HEK293T (cell line): ENCODE measurements at regions not wholly inside any gene's neighbourhood (a gene's known extent, or its start where the extent isn't known, plus 50 kb on each side); places are given as distances from the start of the nearest gene placed in this dataset.

Source experiments
- FOXA1 ChIP-seq: fragments of 450-650 bp; IDR thresholded peaks from 2 replicates; pipeline ENCODE4 v1.6.1; 2016; ENCODE audit warnings: mild to moderate bottlenecking
- FOXK2 ChIP-seq: fragments of 450-650 bp; IDR thresholded peaks from 2 replicates; pipeline ENCODE4 v1.6.1; 2016; ENCODE audit warnings: mild to moderate bottlenecking
- HDGF ChIP-seq: fragments of 450-650 bp; IDR thresholded peaks from 2 replicates; pipeline ENCODE4 v1.6.1; 2017; ENCODE audit warnings: antibody characterized with exemption, borderline replicate concordance

- TF ChIP-seq FOXK2 = no peak
- no peak for TF ChIP-seq FOXA1
- TF ChIP-seq HDGF = no peak
Measured at GRCh38 chrX:40936827-40937226, 148.4 kb upstream of the USP9X start.
